Esophagus muscularis mucosa (tissue), 3 donors: ENCODE measurements at regions not wholly inside any gene's neighbourhood (a gene's known extent, or its start where the extent isn't known, plus 50 kb on each side); places are given as distances from the start of the nearest gene placed in this dataset.

ENCODE experiments used
- CTCF ChIP-seq, 3 experiments: fragments of 200-600 bp in 2 of 3; fragments of 450-650 bp in 1 of 3; sonication (generic) in 2 of 3; IDR thresholded peaks; one replicate each; pipeline ENCODE4 v1.5.1; 2017 to 2019; ENCODE audit warnings: antibody characterized with exemption in 3 of 3, mild to moderate bottlenecking in 2 of 3, moderate library complexity in 1 of 3
- POLR2A ChIP-seq: fragments of 450-650 bp; IDR thresholded peaks from one replicate; pipeline ENCODE4 v1.6.1; 2017; ENCODE audit warnings: antibody characterized with exemption, moderate library complexity, mild to moderate bottlenecking, low read depth

- TF ChIP-seq CTCF (IDR thresholded peaks at IDR 0.05) (no peak), POLR2A (no peak)
Observed at GRCh38 chr4:16377887-16378286, 151.6 kb upstream of the TAPT1 start.
